Colonic mucosa (tissue), 4 donors: ENCODE measurements at regions not wholly inside any gene's neighbourhood (a gene's known extent, or its start where the extent isn't known, plus 50 kb on each side); places are given as distances from the start of the nearest gene placed in this dataset.

Source experiments
- DNase-seq: peaks from one replicate; pipeline ENCODE4 v3.0.0-alpha.2; 2020
- H3K27ac ChIP-seq: fragments of 200-600 bp; one replicate; pipeline ENCODE4 v1.8.0; 2021
- H3K27me3 ChIP-seq: fragments of 200-600 bp; one replicate; pipeline ENCODE4 v1.8.0; 2021
- H3K36me3 ChIP-seq: fragments of 200-600 bp; one replicate; pipeline ENCODE4 v1.8.0; 2021
- H3K4me1 ChIP-seq: fragments of 200-600 bp; one replicate; pipeline ENCODE4 v1.8.0; 2021; ENCODE audit warnings: mild to moderate bottlenecking
- H3K4me3 ChIP-seq: fragments of 200-600 bp; one replicate; pipeline ENCODE4 v1.8.0; 2021
- H3K9ac ChIP-seq, 2 donors: one replicate each; pipeline ENCODE4 v1.7.0; 2013; ENCODE audit warnings: control low read depth in 2 of 2, low read depth in 2 of 2, low read length in 2 of 2
- H3K9me3 ChIP-seq: fragments of 200-600 bp; one replicate; pipeline ENCODE4 v1.8.0; 2021
- CTCF ChIP-seq: fragments of 200-600 bp; IDR thresholded peaks from one replicate; pipeline ENCODE4 v1.8.0; 2022; ENCODE audit warnings: antibody characterized with exemption, mild to moderate bottlenecking
- intact Hi-C: fragments of 100-400 bp; cut with DNase I; formaldehyde crosslinking; loops from one replicate; pipeline ENCODE4 v1.14.1; 2022
- donor health status: healthy.
- donor health status: DM: no; HTN: no; CAD: no.
- donor health status: DM: no; HTN: no; CAD: no.

GRCh38 chr2:217667512-217667911 lies 335.3 kb downstream of the TNS1 start:
- DNase-seq: no peak

GRCh38 chr2:217667035-217667434 lies 335.8 kb downstream of the TNS1 start:
- no peak overlapping the region for H3K9ac ChIP-seq
- H3K27me3 ChIP-seq: no peaks in the 10 kb centered on the region
- TF ChIP-seq CTCF: no peak
- H3K9me3 ChIP-seq: no peaks in the 10 kb centered on the region
- H3K27ac ChIP-seq: no peak overlapping the region
- intact Hi-C loops: no loop called here
- H3K4me1 ChIP-seq: no peaks in the 10 kb centered on the region
- no peaks in the 10 kb centered on the region for H3K36me3 ChIP-seq
- H3K4me3 ChIP-seq: no peak overlapping the region
- DNase-seq: no peak

More at GRCh38 chr2:217667512-217667911, 335.3 kb downstream of the TNS1 start:
- H3K9ac ChIP-seq: no peak overlapping the region
- H3K27ac ChIP-seq: no peak overlapping the region
- no peaks in the 10 kb centered on the region for H3K9me3 ChIP-seq
- TF ChIP-seq CTCF: no peak
- H3K4me1 ChIP-seq: no peaks in the 10 kb centered on the region
- no peaks in the 10 kb centered on the region for H3K27me3 ChIP-seq
- no peaks in the 10 kb centered on the region for H3K36me3 ChIP-seq
- intact Hi-C loops: no loop called here
- no peak overlapping the region for H3K4me3 ChIP-seq

- Histone ChIP-seq H3K9me3 (no peaks in the 10 kb centered on the region), H3K36me3 (no peaks in the 10 kb centered on the region), H3K4me3 (no peak overlapping the region), H3K9ac (no peak overlapping the region), H3K4me1 (no peaks in the 10 kb centered on the region), H3K27ac (no peak overlapping the region), H3K27me3 (no peaks in the 10 kb centered on the region)
- intact Hi-C loops: no loop called here
- DNase-seq: no peak
- TF ChIP-seq CTCF: no peak
These were observed 336.5 kb downstream of the TNS1 start for GRCh38 chr2:217666338-217666737.

- Histone ChIP-seq H3K27ac (no peak overlapping the region), H3K9ac (no peak overlapping the region), H3K36me3 (no peaks in the 10 kb centered on the region), H3K9me3 (no peaks in the 10 kb centered on the region), H3K27me3 (no peaks in the 10 kb centered on the region), H3K4me3 (no peak overlapping the region), H3K4me1 (no peaks in the 10 kb centered on the region)
- intact Hi-C loops: no loop called here
- TF ChIP-seq CTCF: no peak
- DNase-seq: no peak
These were observed 338.0 kb downstream of the TNS1 start for GRCh38 chr2:217664761-217665160.

GRCh38 chr2:217662984-217663602 lies 339.7 kb downstream of the TNS1 start:
- no peak for DNase-seq
- Histone ChIP-seq H3K27me3 (no peaks in the 10 kb centered on the region), H3K27ac (no peak overlapping the region), H3K4me1 (no peaks in the 10 kb centered on the region), H3K9ac (no peak overlapping the region), H3K36me3 (no peaks in the 10 kb centered on the region), H3K4me3 (no peak overlapping the region), H3K9me3 (no peaks in the 10 kb centered on the region)
- TF ChIP-seq CTCF: no peak
- intact Hi-C loops: no loop called here
